ENCODE measurements at regions not wholly inside any gene's neighbourhood (a gene's known extent, or its start where the extent isn't known, plus 50 kb on each side); places are given as distances from the start of the nearest gene placed in this dataset.
"Not testable (repeated sequence)": the region's sequence is repeated elsewhere in the genome, so short reads cannot be mapped to it uniquely, and the experiment has no call there.

DNA sequence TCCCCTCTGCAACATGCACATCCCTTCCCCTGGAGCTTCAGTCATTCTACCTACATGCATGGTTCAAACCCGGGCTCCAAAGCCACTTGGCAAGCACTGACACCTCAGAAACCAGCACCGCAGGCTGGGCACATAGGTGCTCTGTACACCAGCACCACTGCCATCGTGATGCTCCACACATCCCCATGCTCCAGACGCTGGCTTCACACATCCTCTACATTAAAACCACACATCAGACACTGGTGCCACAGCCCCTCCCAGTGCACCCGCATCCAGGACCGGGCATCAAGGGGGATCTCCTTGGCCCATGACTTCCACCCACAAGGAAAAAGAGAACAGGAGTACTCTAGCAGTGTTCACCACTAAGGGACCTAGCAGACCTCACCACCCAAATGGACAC lies 787.7 kb downstream of the CDH18 start:
- intact Hi-C loops (cut with DNase I), result no loop called here
- Histone ChIP-seq H3K4me1 (ENCODE audit: control insufficient read depth in 1 of 2, insufficient read depth in 2 of 2, low read length in 2 of 2) (no peaks in the 10 kb centered on the region), H3K27me3 (ENCODE audit: control insufficient read depth in 1 of 2, insufficient read depth in 2 of 2, low read length in 1 of 2) (no peaks in the 10 kb centered on the region), H3K36me3 (ENCODE audit: control insufficient read depth in 1 of 2, insufficient read depth in 2 of 2, low read length in 1 of 2) (no peaks in the 10 kb centered on the region), H3K9me3 (ENCODE audit: control insufficient read depth, low read length) (no peaks in the 10 kb centered on the region), H3K27ac (ENCODE audit: low read depth in 1 of 2, low read length in 2 of 2) (no peak overlapping the region), H3K4me3 (ENCODE audit: low read length in 2 of 2) (no peak overlapping the region)
- WGBS, 2 donors, result 89 to 93% methylated on average over 6 of the region's 6 CpGs
- ATAC-seq (ENCODE audit: low FRiP score) (no peak), DNase-seq (no peak)

DNA sequence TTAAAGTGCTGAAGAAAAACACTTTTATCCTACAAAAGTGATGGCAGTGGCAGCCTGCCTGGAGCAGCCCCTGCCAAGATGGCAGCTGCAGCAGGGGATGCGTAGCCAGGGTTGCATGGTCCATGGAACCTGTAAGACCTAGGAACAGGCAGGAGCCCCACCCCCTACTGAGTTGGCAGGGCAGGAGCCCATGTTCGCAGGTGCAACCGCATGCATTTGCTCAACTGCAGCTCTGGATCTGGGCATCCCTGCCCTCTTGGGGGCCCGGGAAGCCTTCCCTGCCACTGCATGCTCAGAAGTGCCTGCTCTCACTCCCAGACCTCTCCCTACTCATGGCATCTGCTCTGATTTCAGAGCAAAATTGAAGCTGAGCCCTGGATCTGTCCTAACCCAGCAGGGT lies 779.6 kb downstream of the CDH18 start:
- intact Hi-C loops (cut with DNase I), result no loop called here
- H3K4me3 ChIP-seq (ENCODE audit: low read length in 2 of 2), result no peak overlapping the region
- ATAC-seq (ENCODE audit: low FRiP score), result peak; percentile 17
- no peaks in the 10 kb centered on the region for H3K27me3 ChIP-seq (ENCODE audit: control insufficient read depth in 1 of 2, insufficient read depth in 2 of 2, low read length in 1 of 2)
- H3K9me3 ChIP-seq (ENCODE audit: control insufficient read depth, low read length), result no peaks in the 10 kb centered on the region
- no peaks in the 10 kb centered on the region for H3K4me1 ChIP-seq (ENCODE audit: control insufficient read depth in 1 of 2, insufficient read depth in 2 of 2, low read length in 2 of 2)
- H3K27ac ChIP-seq (ENCODE audit: low read depth in 1 of 2, low read length in 2 of 2), result no peak overlapping the region
- DNase-seq, result no peak
- H3K36me3 ChIP-seq (ENCODE audit: control insufficient read depth in 1 of 2, insufficient read depth in 2 of 2, low read length in 1 of 2), result no peaks in the 10 kb centered on the region
- WGBS, 2 donors, result 82 to 87% methylated on average over 4 of the region's 4 CpGs

DNA sequence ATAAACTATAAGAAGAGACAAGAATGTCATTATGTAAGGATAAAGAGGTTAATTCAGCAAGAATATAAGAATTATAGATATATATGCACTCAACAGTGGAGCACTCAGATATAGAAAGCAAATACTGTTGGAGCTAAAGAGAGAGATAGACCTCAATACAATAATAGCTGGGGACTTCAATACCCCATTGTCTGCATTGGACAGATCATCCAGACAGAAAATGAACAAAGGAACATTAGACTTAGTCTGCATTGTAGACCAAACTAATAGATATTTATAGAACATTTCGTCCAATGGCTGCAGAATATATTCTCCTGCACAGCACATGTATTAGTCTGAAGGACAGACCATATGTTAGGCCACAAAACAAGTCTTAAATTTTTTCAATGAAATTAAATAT lies 777.1 kb downstream of the CDH18 start:
- WGBS, 2 donors, result 70 to 71% methylated on average over 1 of the region's 1 CpG

DNA sequence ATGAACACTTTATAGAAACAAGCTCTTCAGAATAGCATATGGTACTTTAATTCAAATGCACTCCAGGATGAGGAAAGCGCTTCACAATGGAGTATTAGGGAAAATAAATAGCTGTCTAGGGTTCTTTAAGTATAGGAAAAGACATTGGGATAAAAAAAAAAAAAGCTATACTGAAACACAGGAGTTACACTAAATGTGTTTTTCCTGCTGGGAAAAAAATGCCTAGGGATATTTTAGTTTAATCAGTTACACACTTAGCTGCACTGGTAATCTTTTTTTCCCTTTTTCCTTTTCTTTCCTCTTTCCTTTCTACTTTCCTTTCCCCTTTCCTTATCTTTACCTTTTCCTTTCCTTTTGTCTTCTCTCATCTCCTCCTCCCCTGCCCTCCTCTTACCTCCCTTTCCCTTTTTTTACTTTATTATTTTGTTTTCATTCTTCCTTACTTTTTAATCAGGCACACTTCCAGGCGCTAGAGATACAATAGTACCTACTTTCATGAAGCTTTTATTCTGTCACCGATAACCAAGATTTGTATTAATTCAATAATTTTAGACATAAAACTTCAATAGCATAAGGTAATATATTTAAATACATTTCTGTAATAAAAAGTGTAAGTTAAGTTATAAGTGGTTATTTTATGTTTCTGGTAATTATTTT lies 758.7 kb downstream of the CDH18 start:
- no peak for ATAC-seq (ENCODE audit: low FRiP score)
- WGBS, 2 donors, result 91 to 94% methylated on average over 3 of the region's 3 CpGs
- intact Hi-C loops (cut with DNase I), result no loop called here

More for the DNA sequence above, 777.1 kb downstream of the CDH18 start:
- H3K27ac ChIP-seq (ENCODE audit: low read depth in 1 of 2, low read length in 2 of 2), result no peak overlapping the region
- ATAC-seq (ENCODE audit: low FRiP score) (no peak), DNase-seq (no peak)
- H3K36me3 ChIP-seq (ENCODE audit: control insufficient read depth in 1 of 2, insufficient read depth in 2 of 2, low read length in 1 of 2), result no peaks in the 10 kb centered on the region
- no peaks in the 10 kb centered on the region for H3K4me1 ChIP-seq (ENCODE audit: control insufficient read depth in 1 of 2, insufficient read depth in 2 of 2, low read length in 2 of 2)
- intact Hi-C loops (cut with DNase I), result no loop called here
- no peaks in the 10 kb centered on the region for H3K9me3 ChIP-seq (ENCODE audit: control insufficient read depth, low read length)
- H3K27me3 ChIP-seq (ENCODE audit: control insufficient read depth in 1 of 2, insufficient read depth in 2 of 2, low read length in 1 of 2), result no peaks in the 10 kb centered on the region
- no peak overlapping the region for H3K4me3 ChIP-seq (ENCODE audit: low read length in 2 of 2)

DNA sequence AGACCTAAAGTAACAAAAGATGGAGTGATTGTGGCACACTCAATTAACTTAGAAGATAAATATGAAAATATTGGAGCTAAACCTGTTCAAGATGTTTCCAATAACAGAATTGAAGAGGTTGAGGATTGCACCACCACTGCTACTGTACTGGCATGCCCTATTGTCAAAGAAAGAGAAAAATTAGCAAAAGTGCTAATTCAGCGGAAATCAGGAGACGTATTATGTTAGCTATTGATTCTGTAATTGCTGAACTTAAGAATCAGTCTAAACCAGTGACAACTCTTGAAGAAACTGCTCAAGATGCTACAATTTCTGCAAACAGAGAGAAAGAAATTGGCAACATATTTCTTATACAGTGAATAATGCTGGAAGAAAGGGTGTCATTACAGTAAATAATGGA lies 754.4 kb downstream of the CDH18 start:
- Histone ChIP-seq H3K27ac (ENCODE audit: low read depth in 1 of 2, low read length in 2 of 2) (no peak overlapping the region), H3K27me3 (ENCODE audit: control insufficient read depth in 1 of 2, insufficient read depth in 2 of 2, low read length in 1 of 2) (no peaks in the 10 kb centered on the region), H3K9me3 (ENCODE audit: control insufficient read depth, low read length) (no peaks in the 10 kb centered on the region), H3K4me1 (ENCODE audit: control insufficient read depth in 1 of 2, insufficient read depth in 2 of 2, low read length in 2 of 2) (no peaks in the 10 kb centered on the region), H3K36me3 (ENCODE audit: control insufficient read depth in 1 of 2, insufficient read depth in 2 of 2, low read length in 1 of 2) (no peaks in the 10 kb centered on the region), H3K4me3 (ENCODE audit: low read length in 2 of 2) (no peak overlapping the region)
- intact Hi-C loops (cut with DNase I), result no loop called here
- 92 to 94% methylated on average over 2 of the region's 2 CpGs for WGBS, 2 donors
- DNase-seq (no peak), ATAC-seq (ENCODE audit: low FRiP score) (no peak)

More for the DNA sequence above, 758.7 kb downstream of the CDH18 start:
- no peaks in the 10 kb centered on the region for H3K36me3 ChIP-seq (ENCODE audit: control insufficient read depth in 1 of 2, insufficient read depth in 2 of 2, low read length in 1 of 2)
- H3K4me1 ChIP-seq (ENCODE audit: control insufficient read depth in 1 of 2, insufficient read depth in 2 of 2, low read length in 2 of 2), result no peaks in the 10 kb centered on the region
- H3K27me3 ChIP-seq (ENCODE audit: control insufficient read depth in 1 of 2, insufficient read depth in 2 of 2, low read length in 1 of 2), result no peaks in the 10 kb centered on the region
- DNase-seq, result no peak
- H3K27ac ChIP-seq (ENCODE audit: low read depth in 1 of 2, low read length in 2 of 2), result no peak overlapping the region
- H3K9me3 ChIP-seq (ENCODE audit: control insufficient read depth, low read length), result no peaks in the 10 kb centered on the region
- no peak overlapping the region for H3K4me3 ChIP-seq (ENCODE audit: low read length in 2 of 2)

DNA sequence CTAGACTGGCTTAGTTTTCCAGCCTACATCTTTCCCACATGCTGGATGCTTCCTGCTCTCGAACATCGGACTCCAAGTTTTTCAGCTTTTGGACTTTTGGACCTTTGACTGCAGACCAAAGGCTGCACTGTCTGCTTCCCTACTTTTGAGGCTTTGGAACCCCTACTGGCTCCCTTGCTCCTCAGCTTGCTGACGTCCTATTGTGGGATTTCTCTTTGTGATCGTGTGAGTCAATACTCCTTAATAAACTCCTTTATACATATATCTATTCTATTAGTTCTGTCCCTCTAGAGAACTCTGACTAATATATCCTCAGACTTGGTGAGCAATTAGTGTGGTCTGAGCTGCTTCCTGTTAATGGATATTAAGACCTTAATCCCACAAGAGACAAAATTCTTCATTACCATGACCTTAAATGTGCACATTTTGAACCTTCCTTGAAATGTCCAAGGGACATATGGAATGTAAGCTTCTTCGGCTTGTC lies 752.9 kb downstream of the CDH18 start:
- H3K27ac ChIP-seq (ENCODE audit: low read depth in 1 of 2, low read length in 2 of 2), result no peak overlapping the region
- WGBS, 2 donors, result 68 to 69% methylated on average over 5 of the region's 5 CpGs
- intact Hi-C loops (cut with DNase I), result no loop called here
- H3K36me3 ChIP-seq (ENCODE audit: control insufficient read depth in 1 of 2, insufficient read depth in 2 of 2, low read length in 1 of 2), result no peaks in the 10 kb centered on the region
- no peaks in the 10 kb centered on the region for H3K4me1 ChIP-seq (ENCODE audit: control insufficient read depth in 1 of 2, insufficient read depth in 2 of 2, low read length in 2 of 2)
- no peaks in the 10 kb centered on the region for H3K9me3 ChIP-seq (ENCODE audit: control insufficient read depth, low read length)
- H3K27me3 ChIP-seq (ENCODE audit: control insufficient read depth in 1 of 2, insufficient read depth in 2 of 2, low read length in 1 of 2), result no peaks in the 10 kb centered on the region
- DNase-seq (no peak), ATAC-seq (ENCODE audit: low FRiP score) (no peak)
- no peak overlapping the region for H3K4me3 ChIP-seq (ENCODE audit: low read length in 2 of 2)

DNA sequence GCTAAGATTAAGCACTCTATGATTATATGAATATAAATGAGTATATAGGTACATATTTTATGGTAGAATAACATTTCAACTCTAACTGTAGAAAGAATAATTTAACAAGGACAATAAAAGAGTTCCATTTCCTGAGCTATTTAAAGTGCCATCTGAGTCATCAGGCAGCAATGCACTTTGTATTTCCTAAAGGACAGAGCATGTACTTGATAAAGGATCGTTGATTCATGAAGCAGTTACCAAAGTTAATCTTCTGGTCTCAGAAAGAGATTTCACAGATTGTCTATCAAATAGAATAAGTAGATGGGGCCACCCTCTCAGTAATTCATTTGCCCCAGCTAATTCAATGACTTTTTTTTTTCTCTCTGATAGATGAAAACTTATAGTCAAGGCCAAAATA lies 747.8 kb downstream of the CDH18 start:
- WGBS, 2 donors, result 0 to 6% methylated on average over 1 of the region's 1 CpG
- intact Hi-C loops (cut with DNase I), result no loop called here
- DNase-seq (no peak), ATAC-seq (ENCODE audit: low FRiP score) (no peak)
- H3K4me3 ChIP-seq (ENCODE audit: low read length in 2 of 2), result no peak overlapping the region
- H3K4me1 ChIP-seq (ENCODE audit: control insufficient read depth in 1 of 2, insufficient read depth in 2 of 2, low read length in 2 of 2), result no peaks in the 10 kb centered on the region
- H3K27ac ChIP-seq (ENCODE audit: low read depth in 1 of 2, low read length in 2 of 2), result no peak overlapping the region
- no peaks in the 10 kb centered on the region for H3K27me3 ChIP-seq (ENCODE audit: control insufficient read depth in 1 of 2, insufficient read depth in 2 of 2, low read length in 1 of 2)
- no peaks in the 10 kb centered on the region for H3K36me3 ChIP-seq (ENCODE audit: control insufficient read depth in 1 of 2, insufficient read depth in 2 of 2, low read length in 1 of 2)
- no peaks in the 10 kb centered on the region for H3K9me3 ChIP-seq (ENCODE audit: control insufficient read depth, low read length)

DNA sequence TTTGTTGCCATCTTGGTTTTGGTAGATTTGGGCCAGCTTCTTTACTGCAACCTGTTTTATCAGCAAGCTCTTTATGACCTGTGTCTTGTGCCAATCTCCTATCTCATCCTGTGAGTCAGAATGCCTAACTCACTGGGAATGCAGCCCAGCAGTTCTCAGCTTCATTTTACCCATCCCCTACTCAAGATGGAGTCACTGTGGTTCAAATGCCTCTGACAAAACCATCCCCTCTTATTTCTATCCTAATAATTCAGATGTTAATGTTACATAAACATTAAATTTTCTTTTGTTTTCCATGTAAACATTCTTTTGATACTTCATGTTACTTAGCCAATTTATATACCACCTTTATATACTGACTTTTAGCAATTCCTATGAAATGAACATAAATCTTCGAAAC lies 746.3 kb downstream of the CDH18 start:
- no peak overlapping the region for H3K27ac ChIP-seq (ENCODE audit: low read depth in 1 of 2, low read length in 2 of 2)
- ATAC-seq (ENCODE audit: low FRiP score) (no peak), DNase-seq (no peak)
- 90 to 95% methylated on average over 1 of the region's 1 CpG for WGBS, 2 donors
- H3K36me3 ChIP-seq (ENCODE audit: control insufficient read depth in 1 of 2, insufficient read depth in 2 of 2, low read length in 1 of 2), result no peaks in the 10 kb centered on the region
- no peaks in the 10 kb centered on the region for H3K9me3 ChIP-seq (ENCODE audit: control insufficient read depth, low read length)
- intact Hi-C loops (cut with DNase I), result no loop called here
- no peaks in the 10 kb centered on the region for H3K27me3 ChIP-seq (ENCODE audit: control insufficient read depth in 1 of 2, insufficient read depth in 2 of 2, low read length in 1 of 2)
- no peak overlapping the region for H3K4me3 ChIP-seq (ENCODE audit: low read length in 2 of 2)
- H3K4me1 ChIP-seq (ENCODE audit: control insufficient read depth in 1 of 2, insufficient read depth in 2 of 2, low read length in 2 of 2), result no peaks in the 10 kb centered on the region

DNA sequence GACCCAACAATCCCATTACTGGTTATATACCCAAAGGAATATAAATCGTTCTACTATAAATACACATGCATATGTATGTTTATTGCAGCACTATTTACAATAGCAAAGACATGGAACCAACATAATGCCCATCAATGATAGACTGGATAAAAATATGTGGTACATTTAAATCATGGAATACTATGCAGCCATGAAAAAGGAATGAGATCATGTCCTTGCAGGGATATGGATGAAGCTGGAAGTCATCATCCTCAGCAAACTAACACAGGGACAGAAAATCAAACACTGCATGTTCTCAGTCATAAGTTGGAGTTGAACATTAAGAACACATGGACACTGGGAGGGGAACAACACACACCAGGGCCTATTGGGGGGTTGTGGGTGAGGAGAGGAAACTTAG lies 741.8 kb downstream of the CDH18 start:
- WGBS, 2 donors, result 93 to 94% methylated on average over 1 of the region's 1 CpG
- H3K4me1 ChIP-seq (ENCODE audit: control insufficient read depth in 1 of 2, insufficient read depth in 2 of 2, low read length in 2 of 2); H3K36me3 ChIP-seq (ENCODE audit: control insufficient read depth in 1 of 2, insufficient read depth in 2 of 2, low read length in 1 of 2); H3K9me3 ChIP-seq (ENCODE audit: control insufficient read depth, low read length); H3K27me3 ChIP-seq (ENCODE audit: control insufficient read depth in 1 of 2, insufficient read depth in 2 of 2, low read length in 1 of 2); ATAC-seq (ENCODE audit: low FRiP score); H3K27ac ChIP-seq (ENCODE audit: low read depth in 1 of 2, low read length in 2 of 2); intact Hi-C loops (cut with DNase I); DNase-seq; H3K4me3 ChIP-seq (ENCODE audit: low read length in 2 of 2): not testable (repeated sequence)

Data from aorta (tissue), 5 donors.